OCI-LY3 (cell line): ENCODE measurements at regions not wholly inside any gene's neighbourhood (a gene's known extent, or its start where the extent isn't known, plus 50 kb on each side); places are given as distances from the start of the nearest gene placed in this dataset.

Experiments
- H2AFZ ChIP-seq: fragments of 200-600, 300-600 bp; shearing (Covaris generic); 2 replicates; pipeline ENCODE4 v1.6.0; 2014; ENCODE audit warnings: antibody characterized with exemption, low read depth, low read length
- H3K27ac ChIP-seq: fragments of 200-600, 300-600 bp; sonication (generic); 2 replicates; pipeline ENCODE4 v1.5.1; 2014; ENCODE audit warnings: mild to moderate bottlenecking, low read length, moderate library complexity, mixed read lengths
- H3K27me3 ChIP-seq: fragments of 200-600, 300-600 bp; sonication (generic); 2 replicates; pipeline ENCODE4 v1.6.1; 2014; ENCODE audit warnings: low read depth, low read length, mixed read lengths
- H3K36me3 ChIP-seq: fragments of 200-600, 300-600 bp; sonication (generic); replicated peaks from 2 replicates; pipeline ENCODE3; 2014; ENCODE audit warnings: low read depth, low read length, mixed read lengths
- H3K4me1 ChIP-seq: fragments of 300-600, 200-600 bp; sonication (generic); 2 replicates; pipeline ENCODE4 v1.6.1; 2014; ENCODE audit warnings: low read length, mixed read lengths
- H3K4me2 ChIP-seq: fragments of 200-600, 300-600 bp; sonication (generic); 2 replicates; pipeline ENCODE4 v1.6.1; 2014; ENCODE audit warnings: low read length, mixed read lengths
- H3K4me3 ChIP-seq: fragments of 300-600, 200-600 bp; sonication (generic); 2 replicates; pipeline ENCODE4 v1.5.1; 2014; ENCODE audit warnings: antibody characterized with exemption, mild to moderate bottlenecking, low read length, moderate library complexity
- H3K79me2 ChIP-seq: fragments of 300-600, 200-600 bp; shearing (Covaris generic); 2 replicates; pipeline ENCODE4 v1.6.1; 2014; ENCODE audit warnings: mild to moderate bottlenecking, low read length, mixed read lengths
- H3K9ac ChIP-seq: fragments of 300-600, 200-600 bp; shearing (Covaris generic); 2 replicates; pipeline ENCODE4 v1.6.0; 2014; ENCODE audit warnings: mild to moderate bottlenecking, low read length, moderate library complexity
- H3K9me3 ChIP-seq: fragments of 200-600, 300-600 bp; shearing (Covaris generic); 2 replicates; pipeline ENCODE4 v1.6.1; 2014; ENCODE audit warnings: low read length, mixed read lengths; ENCODE audit not compliant: insufficient read depth
- H4K20me1 ChIP-seq: fragments of 200-600, 300-600 bp; sonication (generic); 2 replicates; pipeline ENCODE4 v1.6.1; 2016; ENCODE audit warnings: low read length, mixed read lengths; ENCODE audit not compliant: insufficient read depth
- EZH2phosphoT487 ChIP-seq: fragments of 200-600 bp; shearing (Covaris generic); IDR thresholded peaks from 2 replicates; pipeline ENCODE4 v1.6.1; 2018; ENCODE audit warnings: antibody characterized with exemption, mixed run types, low read depth
- TF ChIP-seq, protein P1 (sequence below): fragments of 200-600, 300-600 bp; sonication (generic); IDR thresholded peaks from 2 replicates; pipeline ENCODE4 v1.5.1; 2014; ENCODE audit warnings: antibody characterized with exemption, low read length, low read depth

DNA sequence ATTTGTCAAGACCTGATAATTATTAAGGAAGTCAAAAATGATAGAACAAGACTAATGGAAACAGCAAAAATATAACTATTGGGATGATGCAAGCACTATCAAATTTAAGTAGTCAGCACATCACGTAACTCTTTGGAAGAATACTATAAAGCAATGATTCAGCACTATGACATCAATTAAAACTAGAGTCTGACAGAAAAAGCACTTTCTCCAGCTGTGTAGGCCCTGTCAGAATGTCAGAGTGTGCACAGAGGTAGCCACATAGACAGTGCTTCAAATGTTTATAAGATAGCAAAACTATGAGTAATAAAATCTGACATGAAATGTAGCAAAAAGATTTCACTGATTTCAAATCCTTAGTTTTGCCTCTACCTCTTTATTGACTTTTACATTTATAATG lies 1226.6 kb upstream of the ADGRL3 start:
- Histone ChIP-seq H3K9me3 (no peaks in the 10 kb centered on the region), H3K27ac (no peak overlapping the region), H3K27me3 (no peaks in the 10 kb centered on the region), H3K36me3 (no peaks in the 10 kb centered on the region), H3K4me1 (no peaks in the 10 kb centered on the region), H3K4me3 (no peak overlapping the region), H4K20me1 (no peaks in the 10 kb centered on the region), H3K4me2 (no peak overlapping the region), H3K79me2 (no peaks in the 10 kb centered on the region), H2AFZ (no peak overlapping the region), H3K9ac (no peak overlapping the region)
- TF ChIP-seq, protein P1, sequence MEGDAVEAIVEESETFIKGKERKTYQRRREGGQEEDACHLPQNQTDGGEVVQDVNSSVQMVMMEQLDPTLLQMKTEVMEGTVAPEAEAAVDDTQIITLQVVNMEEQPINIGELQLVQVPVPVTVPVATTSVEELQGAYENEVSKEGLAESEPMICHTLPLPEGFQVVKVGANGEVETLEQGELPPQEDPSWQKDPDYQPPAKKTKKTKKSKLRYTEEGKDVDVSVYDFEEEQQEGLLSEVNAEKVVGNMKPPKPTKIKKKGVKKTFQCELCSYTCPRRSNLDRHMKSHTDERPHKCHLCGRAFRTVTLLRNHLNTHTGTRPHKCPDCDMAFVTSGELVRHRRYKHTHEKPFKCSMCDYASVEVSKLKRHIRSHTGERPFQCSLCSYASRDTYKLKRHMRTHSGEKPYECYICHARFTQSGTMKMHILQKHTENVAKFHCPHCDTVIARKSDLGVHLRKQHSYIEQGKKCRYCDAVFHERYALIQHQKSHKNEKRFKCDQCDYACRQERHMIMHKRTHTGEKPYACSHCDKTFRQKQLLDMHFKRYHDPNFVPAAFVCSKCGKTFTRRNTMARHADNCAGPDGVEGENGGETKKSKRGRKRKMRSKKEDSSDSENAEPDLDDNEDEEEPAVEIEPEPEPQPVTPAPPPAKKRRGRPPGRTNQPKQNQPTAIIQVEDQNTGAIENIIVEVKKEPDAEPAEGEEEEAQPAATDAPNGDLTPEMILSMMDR = no peak
- TF ChIP-seq EZH2phosphoT487 = no peak

DNA sequence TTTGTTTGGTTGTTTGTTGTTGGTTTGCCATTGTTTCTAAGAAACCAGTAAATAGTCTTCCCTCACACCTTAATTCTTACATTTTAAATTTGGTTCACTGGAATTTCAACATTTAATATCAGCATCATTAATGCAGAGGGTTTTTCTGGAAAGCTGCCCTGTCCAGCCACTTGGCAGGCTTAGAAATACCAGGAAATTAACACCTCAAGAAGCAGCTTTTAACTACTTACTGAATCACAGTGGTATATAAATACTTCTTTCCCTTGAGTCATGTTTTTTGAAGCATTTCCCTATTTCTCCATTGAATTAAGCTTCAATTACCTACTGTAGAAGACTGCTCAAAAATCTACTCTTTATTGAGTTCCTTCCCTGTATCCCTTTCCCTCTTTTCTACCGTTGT lies 1221.1 kb upstream of the ADGRL3 start:
- Histone ChIP-seq H3K9me3 (no peaks in the 10 kb centered on the region), H4K20me1 (no peaks in the 10 kb centered on the region), H3K4me2 (no peak overlapping the region), H3K4me1 (no peaks in the 10 kb centered on the region), H3K27ac (no peak overlapping the region), H3K9ac (no peak overlapping the region), H3K79me2 (no peaks in the 10 kb centered on the region), H3K27me3 (no peaks in the 10 kb centered on the region), H3K4me3 (no peak overlapping the region), H2AFZ (no peak overlapping the region), H3K36me3 (no peaks in the 10 kb centered on the region)
- TF ChIP-seq, protein P1 = no peak
- TF ChIP-seq EZH2phosphoT487 = no peak

DNA sequence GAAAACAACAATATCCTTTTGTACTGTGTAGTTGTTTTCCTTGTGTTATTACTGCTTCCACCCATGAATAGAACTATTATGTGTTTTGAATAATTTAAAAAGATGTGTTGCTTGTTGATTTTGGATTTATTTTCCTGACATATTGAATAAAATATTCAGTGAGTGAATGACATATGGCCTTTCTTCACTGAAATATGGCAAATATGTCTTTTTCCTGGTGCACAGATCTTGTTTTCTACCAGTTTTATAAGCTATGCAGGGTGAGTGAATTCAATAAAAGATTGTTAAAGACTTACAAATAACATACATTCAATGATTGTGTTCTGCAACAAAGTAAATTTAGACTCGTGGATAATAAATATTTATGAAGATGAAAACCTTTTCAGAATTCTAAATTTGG lies 1216.3 kb upstream of the ADGRL3 start:
- Histone ChIP-seq H3K79me2 (no peaks in the 10 kb centered on the region), H4K20me1 (no peaks in the 10 kb centered on the region)
- no peak for TF ChIP-seq EZH2phosphoT487
- TF ChIP-seq, protein P1 = no peak

DNA sequence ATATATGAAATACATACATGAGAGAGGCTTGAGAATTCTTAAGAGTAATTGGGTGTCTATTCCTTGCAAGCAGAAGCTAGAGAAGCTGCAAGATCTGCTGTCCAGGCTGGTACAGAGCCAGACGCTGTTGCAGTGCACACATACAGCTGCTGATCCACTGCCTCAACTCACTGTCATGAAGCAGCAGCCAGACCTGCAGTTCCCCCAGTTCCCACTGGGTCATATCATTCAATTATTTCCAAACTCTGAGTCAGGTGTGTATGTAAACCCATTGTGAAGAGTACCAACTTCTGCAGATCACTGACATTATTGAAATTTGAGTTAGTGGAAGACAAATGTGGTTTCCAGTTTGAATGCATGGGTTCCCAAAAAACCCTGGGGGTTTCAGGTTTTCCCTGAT lies 1212.8 kb upstream of the ADGRL3 start:
- H3K36me3 ChIP-seq = no peaks in the 10 kb centered on the region
- H2AFZ ChIP-seq = no peak overlapping the region
- no peaks in the 10 kb centered on the region for H3K79me2 ChIP-seq
- H3K4me1 ChIP-seq = no peaks in the 10 kb centered on the region
- H3K4me3 ChIP-seq = no peak overlapping the region
- no peaks in the 10 kb centered on the region for H4K20me1 ChIP-seq
- H3K9ac ChIP-seq = no peak overlapping the region
- TF ChIP-seq, protein P1 = no peak
- no peak for TF ChIP-seq EZH2phosphoT487
- H3K9me3 ChIP-seq = no peaks in the 10 kb centered on the region
- no peak overlapping the region for H3K27ac ChIP-seq
- H3K4me2 ChIP-seq = no peak overlapping the region
- no peaks in the 10 kb centered on the region for H3K27me3 ChIP-seq

More for the DNA sequence above, 1216.3 kb upstream of the ADGRL3 start:
- Histone ChIP-seq H3K4me1 (no peaks in the 10 kb centered on the region), H3K9me3 (no peaks in the 10 kb centered on the region), H3K9ac (no peak overlapping the region), H3K27ac (no peak overlapping the region), H3K4me3 (no peak overlapping the region), H3K27me3 (no peaks in the 10 kb centered on the region), H3K4me2 (no peak overlapping the region), H2AFZ (no peak overlapping the region), H3K36me3 (no peaks in the 10 kb centered on the region)
